Neural cell (in vitro differentiated cells): ENCODE measurements at regions not wholly inside any gene's neighbourhood (a gene's known extent, or its start where the extent isn't known, plus 50 kb on each side); places are given as distances from the start of the nearest gene placed in this dataset.

Experiments
- EP300 ChIP-seq: fragments of 450-650 bp; conservative IDR thresholded peaks from 2 replicates; pipeline ENCODE4 v1.6.1; 2014; ENCODE audit warnings: antibody characterized with exemption, mild to moderate bottlenecking, moderate library complexity; ENCODE audit not compliant: poor library complexity, severe bottlenecking
- SMC3 ChIP-seq: fragments of 450-650 bp; conservative IDR thresholded peaks from 2 replicates; pipeline ENCODE4 v1.6.1; 2014; ENCODE audit warnings: antibody characterized with exemption, mild to moderate bottlenecking, moderate library complexity; ENCODE audit not compliant: poor library complexity
- TAF1 ChIP-seq: IDR thresholded peaks from 2 replicates; pipeline ENCODE4 v1.6.1; 2012; ENCODE audit warnings: low read depth
- TF ChIP-seq, protein P1 (sequence below): fragments of 450-650 bp; IDR thresholded peaks from 2 replicates; pipeline ENCODE4 v1.5.1; 2014; ENCODE audit warnings: antibody characterized with exemption, mild to moderate bottlenecking, moderate library complexity; ENCODE audit not compliant: poor library complexity, severe bottlenecking

GRCh38 chr7:68556537-68556936 is 1041.7 kb upstream of the AUTS2 start:
- no peak for TF ChIP-seq SMC3
- TF ChIP-seq, protein P1, sequence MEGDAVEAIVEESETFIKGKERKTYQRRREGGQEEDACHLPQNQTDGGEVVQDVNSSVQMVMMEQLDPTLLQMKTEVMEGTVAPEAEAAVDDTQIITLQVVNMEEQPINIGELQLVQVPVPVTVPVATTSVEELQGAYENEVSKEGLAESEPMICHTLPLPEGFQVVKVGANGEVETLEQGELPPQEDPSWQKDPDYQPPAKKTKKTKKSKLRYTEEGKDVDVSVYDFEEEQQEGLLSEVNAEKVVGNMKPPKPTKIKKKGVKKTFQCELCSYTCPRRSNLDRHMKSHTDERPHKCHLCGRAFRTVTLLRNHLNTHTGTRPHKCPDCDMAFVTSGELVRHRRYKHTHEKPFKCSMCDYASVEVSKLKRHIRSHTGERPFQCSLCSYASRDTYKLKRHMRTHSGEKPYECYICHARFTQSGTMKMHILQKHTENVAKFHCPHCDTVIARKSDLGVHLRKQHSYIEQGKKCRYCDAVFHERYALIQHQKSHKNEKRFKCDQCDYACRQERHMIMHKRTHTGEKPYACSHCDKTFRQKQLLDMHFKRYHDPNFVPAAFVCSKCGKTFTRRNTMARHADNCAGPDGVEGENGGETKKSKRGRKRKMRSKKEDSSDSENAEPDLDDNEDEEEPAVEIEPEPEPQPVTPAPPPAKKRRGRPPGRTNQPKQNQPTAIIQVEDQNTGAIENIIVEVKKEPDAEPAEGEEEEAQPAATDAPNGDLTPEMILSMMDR = no peak
- TF ChIP-seq TAF1 = no peak
- TF ChIP-seq EP300 = no peak
